DMS53 treated with DMSO at 0.1 percent for 48 hours (cell line): ENCODE measurements at regions not wholly inside any gene's neighbourhood (a gene's known extent, or its start where the extent isn't known, plus 50 kb on each side); places are given as distances from the start of the nearest gene placed in this dataset.
A peak's percentile ranks its signal among the peaks of the same experiment; 100 is the strongest.
"Not testable (repeated sequence)": the region's sequence is repeated elsewhere in the genome, so short reads cannot be mapped to it uniquely, and the experiment has no call there.

Source experiments
- DNase-seq: peaks from one replicate; lab custom pipeline; 2025; ENCODE audit not compliant: unreplicated experiment; lab: John Stamatoyannopoulos, UW

GRCh38 chr11:38173676-38174075 lies 1575.6 kb upstream of the RAG2 start:
- no peak for DNase-seq

DNA sequence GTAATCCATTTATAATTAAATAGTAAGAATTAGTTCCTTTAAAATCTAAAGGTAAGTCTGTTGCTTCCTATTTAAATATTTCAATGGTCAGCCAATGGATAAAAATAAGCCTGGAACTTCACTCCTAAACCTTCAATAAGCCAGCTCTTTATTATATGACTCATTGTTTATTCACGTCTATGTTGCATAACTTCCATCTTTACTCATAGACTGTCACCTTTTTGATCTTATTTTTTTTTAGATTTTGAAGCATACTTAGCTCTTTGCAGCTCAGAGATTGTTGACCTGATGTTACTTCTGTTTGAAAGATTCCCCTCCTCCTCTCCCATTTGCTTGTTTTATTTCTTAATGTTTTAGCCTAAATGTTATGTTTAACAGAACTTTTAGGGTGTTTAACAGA lies 1571.2 kb upstream of the RAG2 start:
- peak; percentile 80 for DNase-seq

- no peak for DNase-seq
Observed at GRCh38 chr11:38163526-38163925, 1565.5 kb upstream of the RAG2 start.

DNA sequence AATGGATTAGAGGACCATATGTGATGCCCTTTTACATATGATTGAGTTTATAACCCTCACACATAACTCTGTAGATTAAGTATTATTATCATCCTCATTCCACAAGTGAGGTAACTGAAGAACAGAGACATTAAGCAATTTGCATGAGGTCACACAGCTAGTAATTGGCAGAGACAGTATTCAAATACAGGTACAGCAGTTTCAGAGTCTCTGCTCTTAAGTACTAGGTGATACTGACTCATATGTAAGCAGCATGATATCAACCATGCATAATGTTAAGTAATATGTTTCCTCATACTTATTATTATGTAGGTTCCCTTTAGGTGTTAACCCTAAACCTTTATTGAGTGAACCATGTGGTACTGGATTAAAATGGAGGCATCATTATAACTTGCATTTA lies 1562.4 kb upstream of the RAG2 start:
- no peak for DNase-seq

GRCh38 chr11:38159038-38159437 lies 1561.0 kb upstream of the RAG2 start:
- DNase-seq = no peak

DNA sequence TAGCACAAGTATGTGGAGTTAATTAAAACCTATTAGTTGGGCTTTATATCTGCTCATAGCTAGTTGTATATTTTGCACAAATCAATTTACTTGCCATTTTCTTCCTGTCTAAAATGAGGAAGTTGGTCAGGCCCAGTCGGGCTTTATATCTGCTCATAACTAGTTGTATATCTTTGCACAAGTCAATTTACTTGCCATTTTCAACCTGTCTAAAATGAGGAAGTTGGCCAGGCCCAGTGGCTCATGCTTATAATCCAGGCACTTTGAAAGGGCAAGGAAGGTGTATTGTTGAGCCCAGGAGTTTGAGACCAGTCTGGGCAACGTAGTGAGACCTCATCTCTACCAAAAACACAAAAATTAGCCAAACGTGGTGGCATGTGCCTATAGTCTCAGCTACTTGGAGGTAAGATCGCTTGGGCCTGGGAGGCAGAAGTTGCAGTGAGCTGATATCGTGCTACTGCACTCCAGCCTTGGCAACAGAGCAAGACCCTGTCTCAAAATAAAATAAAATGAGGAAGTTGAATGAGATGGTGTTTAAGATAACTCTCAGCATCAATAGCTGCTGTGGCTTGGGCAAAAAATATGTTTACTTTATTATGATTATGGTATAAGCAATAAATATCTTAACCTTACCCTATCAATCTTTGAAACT lies 1558.6 kb upstream of the RAG2 start:
- DNase-seq = no peak

DNA sequence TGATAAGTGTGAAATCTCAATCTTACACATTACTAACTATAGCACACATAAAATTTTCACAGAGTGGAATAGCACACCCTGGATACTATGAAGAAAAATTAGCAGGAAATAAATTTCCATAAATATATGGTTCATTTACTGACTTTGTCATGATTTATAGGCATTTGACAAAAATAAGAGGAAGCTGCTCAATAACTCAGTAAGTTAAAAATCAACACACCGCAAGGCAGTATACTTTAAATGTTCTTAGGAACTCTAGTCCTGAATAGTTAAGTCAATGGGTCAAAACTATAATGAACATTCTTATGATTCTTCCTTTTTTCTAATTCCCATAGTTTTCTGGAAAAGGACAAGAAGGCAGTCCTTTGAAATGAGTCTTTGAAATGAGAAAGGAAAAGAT lies 1557.8 kb upstream of the RAG2 start:
- no peak for DNase-seq

- DNase-seq = no peak
Observed at GRCh38 chr11:38153985-38154384, 1555.9 kb upstream of the RAG2 start.

GRCh38 chr11:38143852-38144251 lies 1545.8 kb upstream of the RAG2 start:
- DNase-seq = no peak

DNA sequence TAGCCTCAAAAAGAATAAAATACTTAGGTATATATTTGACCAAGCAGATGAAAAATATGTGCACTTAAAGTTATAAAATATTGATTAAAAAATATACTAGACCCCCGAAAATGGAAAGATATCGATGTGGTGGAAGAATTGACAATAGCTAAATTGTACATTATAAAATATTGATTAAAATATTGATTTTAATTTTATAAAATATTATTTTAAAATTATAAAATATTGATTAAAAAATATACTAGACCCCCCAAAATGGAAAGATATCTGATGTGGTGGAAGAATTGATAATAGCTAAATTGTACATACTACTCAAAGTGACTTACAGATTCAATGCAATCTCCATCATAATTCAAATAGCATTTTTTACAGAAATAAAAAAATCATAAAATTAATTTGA lies 1540.9 kb upstream of the RAG2 start:
- no peak for DNase-seq

DNA sequence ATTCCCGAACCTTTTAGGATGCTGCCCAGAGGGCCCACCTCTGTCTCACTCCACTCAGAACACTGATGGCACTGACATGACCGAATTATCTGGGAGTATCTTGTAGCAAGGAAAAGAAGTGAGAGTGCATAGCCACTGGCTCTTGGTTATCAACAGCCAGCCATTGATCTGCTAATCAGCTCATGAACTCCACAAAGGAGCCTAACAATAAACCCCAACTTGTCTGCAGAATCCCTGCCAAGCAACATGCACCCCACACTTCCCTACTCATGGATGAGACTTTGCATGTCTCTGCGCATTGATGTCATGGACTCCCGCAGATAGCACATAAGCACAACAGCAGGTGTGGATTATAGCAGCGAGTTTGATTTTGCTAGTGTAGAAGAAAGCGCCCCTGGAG lies 1538.9 kb upstream of the RAG2 start:
- DNase-seq = no peak

- DNase-seq = no peak
Observed at GRCh38 chr11:38131535-38131934, 1533.5 kb upstream of the RAG2 start.

GRCh38 chr11:38130976-38131375 lies 1532.9 kb upstream of the RAG2 start:
- no peak for DNase-seq

DNA sequence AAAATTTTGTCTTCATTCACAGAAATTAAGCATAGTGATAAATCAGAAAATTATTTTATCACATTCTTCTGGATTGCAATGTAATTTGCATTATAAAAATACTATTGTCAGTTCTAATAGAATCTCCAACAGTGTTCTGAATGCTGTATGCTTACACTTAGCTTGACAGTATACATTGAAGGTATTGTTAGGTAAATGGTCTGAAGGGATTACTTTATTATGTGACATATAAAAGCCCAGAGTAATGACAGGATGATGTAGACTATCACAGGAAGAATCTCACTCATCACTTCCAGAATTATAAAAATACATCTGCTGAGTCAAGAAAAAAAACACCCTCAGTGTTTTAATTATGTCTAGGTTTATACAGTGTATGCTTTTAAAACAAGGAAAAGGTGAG lies 1532.5 kb upstream of the RAG2 start:
- DNase-seq = no peak

DNA sequence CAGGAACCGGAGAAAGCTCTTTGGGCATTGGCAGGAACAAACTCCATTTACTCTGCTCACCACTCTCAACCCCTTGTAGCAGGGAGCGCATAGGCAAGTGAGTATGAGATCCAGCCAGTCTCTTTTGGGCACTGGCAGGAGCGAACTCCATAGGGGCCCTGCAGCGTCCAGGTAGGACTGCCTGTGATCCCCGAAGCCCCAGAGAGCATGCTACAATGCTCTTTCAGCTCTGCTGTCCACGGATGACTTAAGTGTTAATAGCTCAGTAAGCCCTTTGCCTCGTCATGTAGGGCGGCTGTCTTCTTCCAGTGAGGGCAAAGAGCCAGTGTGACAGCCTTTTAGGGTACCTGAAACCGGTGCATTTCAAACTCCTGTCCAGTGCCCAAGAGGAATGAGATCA lies 1525.6 kb upstream of the RAG2 start:
- DNase-seq = no peak

DNA sequence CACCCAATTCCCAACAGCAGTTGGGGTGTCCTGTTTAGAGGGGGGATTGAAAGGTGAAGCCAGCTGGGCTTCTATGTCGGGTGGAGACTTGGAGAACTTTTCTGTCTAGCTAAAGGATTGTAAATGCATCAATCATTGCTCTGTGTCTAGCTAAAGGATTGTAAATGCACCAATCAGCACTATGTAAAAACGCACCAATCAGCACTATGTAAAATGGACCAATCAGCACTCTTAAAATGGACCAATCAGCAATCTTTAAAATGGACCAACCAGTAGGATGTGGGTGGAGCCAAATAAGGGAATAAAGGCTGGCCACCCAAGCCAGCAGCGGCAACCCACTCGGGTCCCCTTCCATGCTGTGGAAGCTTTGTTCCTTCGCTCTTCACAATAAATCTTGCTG lies 1518.6 kb upstream of the RAG2 start:
- DNase-seq = not testable (repeated sequence)

- not testable (repeated sequence) for DNase-seq
Observed at GRCh38 chr11:38115381-38115780, 1517.3 kb upstream of the RAG2 start.

DNA sequence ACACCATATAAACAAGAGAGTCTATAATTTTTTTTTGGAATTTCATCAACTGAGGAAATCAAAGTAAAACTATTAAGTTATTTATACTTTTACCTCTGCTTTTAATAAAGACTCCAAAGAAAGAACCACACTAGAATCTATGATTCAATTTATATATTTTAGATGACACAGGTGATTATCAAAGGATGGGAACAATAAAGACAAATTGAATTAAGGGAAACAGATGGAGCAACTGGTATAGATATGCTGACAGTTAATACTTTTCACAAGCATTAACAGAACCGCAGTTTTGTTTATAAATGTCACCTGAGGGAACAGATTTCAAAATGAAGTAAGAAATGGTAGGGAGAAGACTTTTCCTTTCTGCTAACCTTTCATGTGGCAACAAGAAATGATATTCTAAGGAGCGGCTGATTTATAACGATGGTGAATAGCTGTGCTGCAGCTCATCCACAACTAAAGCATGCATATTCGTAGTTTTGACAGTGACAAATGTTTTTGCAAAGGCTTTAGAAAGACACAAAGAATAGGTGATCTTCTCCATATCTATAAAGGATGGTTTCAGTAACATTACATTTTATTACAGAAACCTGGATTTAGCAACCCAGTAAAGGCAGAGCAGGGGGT lies 1502.9 kb upstream of the RAG2 start:
- no peak for DNase-seq

GRCh38 chr11:38095268-38095667 lies 1497.2 kb upstream of the RAG2 start:
- no peak for DNase-seq

DNA sequence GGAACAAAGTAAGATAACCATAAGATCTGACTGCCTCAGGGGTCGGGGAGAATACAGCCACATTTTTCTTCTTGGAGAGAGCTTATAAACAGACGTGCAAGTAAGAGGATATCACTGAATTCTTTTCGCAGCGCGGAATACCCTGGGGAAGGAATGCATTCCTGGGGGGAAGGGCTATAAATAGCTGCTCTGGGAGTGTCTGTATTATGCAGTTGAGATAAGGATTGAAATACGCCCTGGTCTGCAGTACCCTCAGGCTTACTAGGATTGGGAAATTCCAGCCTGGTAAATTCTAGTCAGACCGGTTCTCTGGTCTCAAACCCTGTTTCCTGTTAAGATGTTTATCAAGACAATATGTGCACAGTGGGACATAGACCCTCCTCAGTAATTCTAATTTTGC lies 1491.7 kb upstream of the RAG2 start:
- no peak for DNase-seq

DNA sequence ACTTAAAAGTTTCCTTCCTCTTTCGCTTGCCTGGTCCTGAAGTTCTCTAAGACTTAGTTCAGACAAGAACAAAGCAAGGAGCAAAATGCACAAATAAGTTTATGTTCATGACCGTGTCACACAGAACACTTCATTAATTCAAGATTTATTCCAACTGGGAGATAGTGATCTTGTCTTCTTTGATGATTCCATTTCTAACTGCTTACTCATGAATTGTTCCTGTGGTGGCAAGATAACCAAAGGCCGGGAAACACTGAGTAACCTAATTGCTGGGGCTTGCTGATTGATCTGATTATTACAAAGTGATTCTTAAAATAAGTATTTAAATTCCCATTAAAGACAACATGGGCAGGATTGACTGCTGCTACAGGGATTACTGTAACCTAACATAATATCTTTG lies 1462.9 kb upstream of the RAG2 start:
- no peak for DNase-seq

- DNase-seq = no peak
Observed at GRCh38 chr11:38060136-38060535, 1462.1 kb upstream of the RAG2 start.

GRCh38 chr11:38046571-38047135 lies 1448.6 kb upstream of the RAG2 start:
- DNase-seq = no peak
